Hepatocyte (in vitro differentiated cells): ENCODE measurements at regions not wholly inside any gene's neighbourhood (a gene's known extent, or its start where the extent isn't known, plus 50 kb on each side); places are given as distances from the start of the nearest gene placed in this dataset.
A peak's percentile ranks its signal among the peaks of the same experiment; 100 is the strongest.

Experiments used
- DNase-seq: peaks from one replicate; pipeline ENCODE4 v3.0.0-alpha.2; 2016; ENCODE audit warnings: low spot score
- H2AFZ ChIP-seq: fragments of 200-600 bp; sonication (generic); 2 replicates; pipeline ENCODE4 v1.6.0; 2016; ENCODE audit warnings: antibody characterized with exemption, mild to moderate bottlenecking
- H3K27ac ChIP-seq: fragments of 200-600 bp; sonication (generic); 2 replicates; pipeline ENCODE4 v1.5.1; 2016; ENCODE audit warnings: mild to moderate bottlenecking
- H3K27me3 ChIP-seq: fragments of 200-600 bp; sonication (generic); 2 replicates; pipeline ENCODE4 v1.6.1; 2016
- H3K36me3 ChIP-seq: fragments of 200-600 bp; sonication (generic); replicated peaks from 2 replicates; pipeline ENCODE4 v1.5.1; 2016; ENCODE audit warnings: low read depth; ENCODE audit not compliant: insufficient read depth
- H3K4me1 ChIP-seq: fragments of 200-600 bp; sonication (generic); 2 replicates; pipeline ENCODE4 v1.5.1; 2016; ENCODE audit warnings: mild to moderate bottlenecking, moderate library complexity; ENCODE audit not compliant: insufficient read depth
- H3K4me2 ChIP-seq: fragments of 200-600 bp; sonication (generic); 2 replicates; pipeline ENCODE4 v1.6.0; 2016
- H3K4me3 ChIP-seq: fragments of 200-600 bp; sonication (generic); 2 replicates; pipeline ENCODE4 v1.5.1; 2016; ENCODE audit warnings: mild to moderate bottlenecking
- H3K79me2 ChIP-seq: fragments of 200-600 bp; sonication (generic); 2 replicates; pipeline ENCODE4 v1.6.0; 2017; ENCODE audit warnings: mild to moderate bottlenecking
- H3K9me2 ChIP-seq: fragments of 200-600 bp; sonication (generic); replicated peaks from 2 replicates; pipeline ENCODE4 v1.6.0; 2017; ENCODE audit warnings: mild to moderate bottlenecking; ENCODE audit not compliant: insufficient read depth
- H3K9me3 ChIP-seq: fragments of 200-600 bp; sonication (generic); 2 replicates; pipeline ENCODE4 v1.5.1; 2016; ENCODE audit warnings: low read depth, mild to moderate bottlenecking
- H4K20me1 ChIP-seq: fragments of 200-600 bp; sonication (generic); 2 replicates; pipeline ENCODE4 v1.6.0; 2016; ENCODE audit warnings: mild to moderate bottlenecking; ENCODE audit not compliant: insufficient read depth, poor library complexity, severe bottlenecking
- EZH2 ChIP-seq: fragments of 200-600 bp; sonication (generic); IDR thresholded peaks from 2 replicates; pipeline ENCODE4 v1.6.1; 2016; ENCODE audit warnings: antibody characterized with exemption, mild to moderate bottlenecking, borderline replicate concordance
- EZH2phosphoT487 ChIP-seq: fragments of 200-600 bp; sonication (generic); IDR thresholded peaks from one replicate; pipeline ENCODE4 v1.6.1; 2018; ENCODE audit warnings: antibody characterized with exemption, mild to moderate bottlenecking, low read depth, moderate library complexity; ENCODE audit not compliant: unreplicated experiment, severe bottlenecking
- WGBS: methylation state at CpG from one replicate; pipeline ENCODE4 v1.1.6; 2016; ENCODE audit warnings: low lambda C conversion rate; ENCODE audit errors: missing lambda C conversion rate; 5-methylcytosine and 5-hydroxymethylcytosine counted together
- TF ChIP-seq, protein P1 (sequence below): fragments of 200-600 bp; sonication (generic); IDR thresholded peaks from 2 replicates; pipeline ENCODE4 v1.5.1; 2016; ENCODE audit warnings: antibody characterized with exemption, mild to moderate bottlenecking; ENCODE audit not compliant: poor library complexity

DNA sequence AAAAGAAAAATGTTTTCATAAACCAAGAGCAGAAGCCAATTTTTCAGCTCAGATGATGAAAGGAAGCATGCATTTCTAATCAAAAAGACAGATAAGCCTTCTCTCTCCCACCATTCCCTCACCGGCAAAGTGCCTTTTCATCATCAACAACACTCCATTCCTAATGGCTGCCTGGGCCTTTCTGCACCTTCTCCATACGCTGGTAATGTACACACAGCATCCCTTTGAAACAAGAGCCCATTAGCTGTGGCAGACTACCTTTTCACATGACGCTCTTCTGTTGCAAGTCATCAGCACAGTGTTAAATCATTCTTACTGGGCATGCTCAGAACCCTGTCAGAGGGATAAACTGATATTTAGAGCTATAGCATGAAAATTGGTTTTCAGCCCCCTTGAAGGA is 408.9 kb downstream of the MEIS1 start:
- H3K9me3 ChIP-seq = no peaks in the 10 kb centered on the region
- TF ChIP-seq EZH2 (no peak), EZH2phosphoT487 (no peak)
- TF ChIP-seq, protein P1, sequence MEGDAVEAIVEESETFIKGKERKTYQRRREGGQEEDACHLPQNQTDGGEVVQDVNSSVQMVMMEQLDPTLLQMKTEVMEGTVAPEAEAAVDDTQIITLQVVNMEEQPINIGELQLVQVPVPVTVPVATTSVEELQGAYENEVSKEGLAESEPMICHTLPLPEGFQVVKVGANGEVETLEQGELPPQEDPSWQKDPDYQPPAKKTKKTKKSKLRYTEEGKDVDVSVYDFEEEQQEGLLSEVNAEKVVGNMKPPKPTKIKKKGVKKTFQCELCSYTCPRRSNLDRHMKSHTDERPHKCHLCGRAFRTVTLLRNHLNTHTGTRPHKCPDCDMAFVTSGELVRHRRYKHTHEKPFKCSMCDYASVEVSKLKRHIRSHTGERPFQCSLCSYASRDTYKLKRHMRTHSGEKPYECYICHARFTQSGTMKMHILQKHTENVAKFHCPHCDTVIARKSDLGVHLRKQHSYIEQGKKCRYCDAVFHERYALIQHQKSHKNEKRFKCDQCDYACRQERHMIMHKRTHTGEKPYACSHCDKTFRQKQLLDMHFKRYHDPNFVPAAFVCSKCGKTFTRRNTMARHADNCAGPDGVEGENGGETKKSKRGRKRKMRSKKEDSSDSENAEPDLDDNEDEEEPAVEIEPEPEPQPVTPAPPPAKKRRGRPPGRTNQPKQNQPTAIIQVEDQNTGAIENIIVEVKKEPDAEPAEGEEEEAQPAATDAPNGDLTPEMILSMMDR = no peak
- whole genome bisulfite sequencing = 59% methylated on average over 3 of the region's 3 CpGs
- H4K20me1 ChIP-seq = no peaks in the 10 kb centered on the region
- no peak overlapping the region for H3K27ac ChIP-seq
- H3K4me1 ChIP-seq = no peaks in the 10 kb centered on the region
- no peaks in the 10 kb centered on the region for H3K36me3 ChIP-seq
- H3K9me2 ChIP-seq = no peaks in the 10 kb centered on the region
- H2AFZ ChIP-seq = no peak overlapping the region
- H3K4me3 ChIP-seq = no peak overlapping the region
- no peaks in the 10 kb centered on the region for H3K79me2 ChIP-seq
- no peak for DNase-seq
- no peaks in the 10 kb centered on the region for H3K27me3 ChIP-seq
- H3K4me2 ChIP-seq = no peak overlapping the region

DNA sequence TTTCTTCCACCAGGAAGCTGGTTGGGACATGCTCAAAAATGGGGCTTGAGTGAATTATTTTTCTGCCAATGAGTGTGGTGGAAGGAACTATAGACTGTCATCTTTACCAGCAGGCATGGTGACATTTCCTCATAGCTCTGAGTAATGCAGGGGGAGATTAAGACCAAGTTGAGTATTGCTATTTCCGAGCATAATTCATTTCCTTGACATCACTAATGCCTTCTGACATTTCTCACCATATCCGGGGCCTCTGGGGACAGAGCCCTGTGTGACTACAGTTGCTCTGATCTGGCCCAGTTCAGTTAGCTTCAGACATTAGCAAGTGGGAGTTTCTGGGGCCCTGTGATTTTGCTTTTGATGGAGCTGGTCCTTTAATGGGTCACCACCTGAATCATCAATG is 410.4 kb downstream of the MEIS1 start:
- no peak overlapping the region for H3K27ac ChIP-seq
- no peaks in the 10 kb centered on the region for H3K9me3 ChIP-seq
- no peak overlapping the region for H2AFZ ChIP-seq
- DNase-seq = no peak
- no peaks in the 10 kb centered on the region for H3K27me3 ChIP-seq
- no peaks in the 10 kb centered on the region for H3K9me2 ChIP-seq
- H3K4me1 ChIP-seq = no peaks in the 10 kb centered on the region
- H3K79me2 ChIP-seq = no peaks in the 10 kb centered on the region
- no peaks in the 10 kb centered on the region for H3K36me3 ChIP-seq
- TF ChIP-seq, protein P1 = no peak
- TF ChIP-seq EZH2 = no peak
- H4K20me1 ChIP-seq = no peaks in the 10 kb centered on the region
- no peak overlapping the region for H3K4me3 ChIP-seq
- H3K4me2 ChIP-seq = no peak overlapping the region
- WGBS = 64% methylated on average over 2 of the region's 2 CpGs

DNA sequence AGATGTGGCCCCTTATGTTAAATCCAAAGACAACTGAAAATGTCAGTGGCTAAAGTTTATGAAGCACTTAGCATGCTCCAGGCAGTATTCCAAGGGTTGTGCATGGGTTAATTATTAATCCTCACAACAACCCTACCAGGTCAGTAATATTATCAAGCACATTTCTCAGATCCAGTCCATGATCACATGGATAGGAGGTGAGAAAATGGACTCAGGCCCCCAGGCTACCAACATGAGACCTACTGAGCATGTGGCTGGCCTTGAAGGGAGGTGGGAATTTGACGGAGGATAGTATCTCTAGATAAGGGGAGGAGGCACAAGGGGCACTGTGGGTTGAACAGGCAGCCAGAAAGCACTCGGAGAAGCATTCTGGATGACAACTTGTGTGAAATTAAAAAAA is 412.0 kb downstream of the MEIS1 start:
- H3K4me2 ChIP-seq = no peak overlapping the region
- 60% methylated on average over 2 of the region's 2 CpGs for WGBS

More for the DNA sequence above, 412.0 kb downstream of the MEIS1 start:
- no peaks in the 10 kb centered on the region for H3K27me3 ChIP-seq
- no peak for TF ChIP-seq EZH2
- no peak for TF ChIP-seq EZH2phosphoT487
- TF ChIP-seq, protein P1 = no peak
- no peak overlapping the region for H3K4me3 ChIP-seq
- H3K4me1 ChIP-seq = peaks cover 6% of the 10 kb centered on the region
- H3K27ac ChIP-seq = no peak overlapping the region
- H2AFZ ChIP-seq = no peak overlapping the region
- H3K9me3 ChIP-seq = no peaks in the 10 kb centered on the region
- no peaks in the 10 kb centered on the region for H3K9me2 ChIP-seq
- no peaks in the 10 kb centered on the region for H3K79me2 ChIP-seq
- DNase-seq = peak; percentile 43
- no peaks in the 10 kb centered on the region for H4K20me1 ChIP-seq
- no peaks in the 10 kb centered on the region for H3K36me3 ChIP-seq
